Activated naive CD8-positive, alpha-beta T cell (primary cell): ENCODE measurements at regions not wholly inside any gene's neighbourhood (a gene's known extent, or its start where the extent isn't known, plus 50 kb on each side); places are given as distances from the start of the nearest gene placed in this dataset.

Experiments
- H3K27ac Mint-ChIP-seq: one replicate; pipeline ENCODE4 v1.8.0; 2021; ENCODE audit warnings: mixed read lengths
- H3K27me3 Mint-ChIP-seq: one replicate; pipeline ENCODE4 v1.8.0; 2021; ENCODE audit warnings: mixed read lengths
- H3K36me3 Mint-ChIP-seq: one replicate; pipeline ENCODE4 v1.8.0; 2021; ENCODE audit warnings: mixed read lengths
- H3K4me1 Mint-ChIP-seq: one replicate; pipeline ENCODE4 v1.8.0; 2021; ENCODE audit warnings: low read depth, mixed read lengths
- H3K4me3 Mint-ChIP-seq: one replicate; pipeline ENCODE4 v1.8.0; 2021; ENCODE audit warnings: mild to moderate bottlenecking, mixed read lengths
- H3K9me3 Mint-ChIP-seq: one replicate; pipeline ENCODE4 v1.8.0; 2021; ENCODE audit warnings: low read depth, mixed read lengths

- Mint-ChIP-seq H3K27me3 (no peaks in the 10 kb centered on the region), H3K36me3 (peaks cover 3% of the 10 kb centered on the region), H3K9me3 (no peaks in the 10 kb centered on the region), H3K4me3 (no peak overlapping the region), H3K4me1 (peaks cover 2% of the 10 kb centered on the region), H3K27ac (no peak overlapping the region)
Measured at GRCh38 chr6:110033101-110033500, 55.0 kb downstream of the GPR6 start.

DNA sequence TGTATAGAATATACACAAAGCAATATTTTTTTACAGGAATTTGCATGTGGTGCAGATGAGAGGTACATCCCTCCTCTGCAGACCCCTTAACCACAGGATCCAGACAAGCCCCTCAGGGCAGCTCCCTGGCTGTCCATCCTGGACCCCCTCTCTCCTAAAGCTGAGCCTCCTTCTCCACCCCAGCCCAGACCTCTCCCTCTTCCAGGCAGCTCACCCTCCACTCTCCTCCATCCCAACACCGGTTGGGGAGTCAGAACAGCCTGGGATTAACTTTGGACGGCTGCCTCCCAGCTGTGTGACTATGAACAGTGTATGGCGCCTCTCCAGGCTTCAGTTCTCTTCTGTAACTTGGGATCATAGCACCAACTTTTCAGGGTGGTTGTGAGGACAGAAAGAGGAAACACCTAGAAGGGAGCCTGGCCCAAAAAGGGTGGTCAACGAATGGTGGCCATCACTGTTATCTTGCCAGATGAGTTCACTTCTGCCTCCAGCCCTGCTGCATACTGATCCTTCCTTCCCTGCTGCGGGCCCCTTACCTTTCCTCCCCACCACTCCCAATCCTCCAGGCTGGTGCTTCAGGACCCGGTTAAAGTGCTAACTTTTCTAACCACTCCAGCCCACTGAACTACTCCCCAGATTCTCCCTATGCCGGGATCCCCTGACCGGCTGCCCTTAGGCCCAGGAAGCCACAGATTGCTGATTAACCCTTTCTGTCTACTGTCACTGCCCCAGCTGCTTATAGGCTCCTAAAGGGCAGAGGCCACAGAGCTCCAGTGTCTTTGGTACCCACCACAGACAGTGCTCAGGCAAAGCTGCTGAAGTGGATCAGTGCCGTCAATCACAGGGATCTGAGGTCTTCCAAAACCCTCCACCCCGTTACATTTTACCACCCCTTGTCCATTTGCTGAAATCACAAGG is 55.9 kb downstream of the GPR6 start:
- Mint-ChIP-seq H3K9me3 (no peaks in the 10 kb centered on the region), H3K36me3 (peaks cover 3% of the 10 kb centered on the region), H3K27ac (no peak overlapping the region), H3K4me3 (no peak overlapping the region), H3K4me1 (peaks cover 8% of the 10 kb centered on the region), H3K27me3 (no peaks in the 10 kb centered on the region)

DNA sequence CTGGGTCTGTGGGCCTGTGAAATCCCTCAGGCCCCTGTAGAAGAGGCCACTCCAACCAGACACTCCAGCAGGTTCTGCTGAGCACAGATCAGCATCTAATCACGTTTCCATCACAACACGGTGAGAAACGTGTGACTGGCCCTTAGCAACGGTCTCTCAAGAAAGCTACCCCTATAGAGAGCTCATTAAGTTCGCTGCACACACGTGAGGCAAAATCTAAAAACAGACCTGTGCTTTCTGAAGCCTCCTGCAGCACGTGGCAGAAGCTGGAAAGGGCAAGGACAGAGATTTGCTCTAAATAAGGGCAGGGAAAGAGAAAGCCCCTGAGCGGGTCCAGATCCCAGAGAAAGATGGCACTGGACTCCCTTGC is 56.5 kb downstream of the GPR6 start:
- Mint-ChIP-seq H3K4me1 (peaks cover 13% of the 10 kb centered on the region), H3K36me3 (peaks cover 3% of the 10 kb centered on the region), H3K27me3 (no peaks in the 10 kb centered on the region), H3K27ac (no peak overlapping the region), H3K9me3 (no peaks in the 10 kb centered on the region), H3K4me3 (no peak overlapping the region)

DNA sequence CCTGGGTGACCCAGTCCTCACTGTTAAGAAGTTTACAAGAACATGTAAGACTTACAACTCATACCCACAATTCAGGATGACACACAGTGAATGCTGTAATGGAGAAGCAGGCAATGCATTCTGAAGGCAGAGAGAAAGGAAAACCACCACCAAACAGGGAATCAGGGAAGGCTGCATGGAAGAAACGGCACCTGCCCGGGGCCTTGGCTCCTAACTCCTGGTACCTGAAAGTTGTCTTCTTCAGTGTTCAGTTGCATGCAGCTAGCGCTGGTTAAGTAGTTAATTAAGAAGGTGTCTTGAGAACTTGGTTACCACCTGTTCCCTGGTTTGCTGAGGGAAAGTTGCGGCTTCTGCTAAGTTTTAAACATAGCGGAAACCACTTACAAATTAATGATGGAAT is 57.2 kb downstream of the GPR6 start:
- no peak overlapping the region for H3K4me3 Mint-ChIP-seq
- H3K27ac Mint-ChIP-seq: no peak overlapping the region
- peaks cover 19% of the 10 kb centered on the region for H3K4me1 Mint-ChIP-seq
- H3K27me3 Mint-ChIP-seq: no peaks in the 10 kb centered on the region
- no peaks in the 10 kb centered on the region for H3K9me3 Mint-ChIP-seq
- peaks cover 3% of the 10 kb centered on the region for H3K36me3 Mint-ChIP-seq

DNA sequence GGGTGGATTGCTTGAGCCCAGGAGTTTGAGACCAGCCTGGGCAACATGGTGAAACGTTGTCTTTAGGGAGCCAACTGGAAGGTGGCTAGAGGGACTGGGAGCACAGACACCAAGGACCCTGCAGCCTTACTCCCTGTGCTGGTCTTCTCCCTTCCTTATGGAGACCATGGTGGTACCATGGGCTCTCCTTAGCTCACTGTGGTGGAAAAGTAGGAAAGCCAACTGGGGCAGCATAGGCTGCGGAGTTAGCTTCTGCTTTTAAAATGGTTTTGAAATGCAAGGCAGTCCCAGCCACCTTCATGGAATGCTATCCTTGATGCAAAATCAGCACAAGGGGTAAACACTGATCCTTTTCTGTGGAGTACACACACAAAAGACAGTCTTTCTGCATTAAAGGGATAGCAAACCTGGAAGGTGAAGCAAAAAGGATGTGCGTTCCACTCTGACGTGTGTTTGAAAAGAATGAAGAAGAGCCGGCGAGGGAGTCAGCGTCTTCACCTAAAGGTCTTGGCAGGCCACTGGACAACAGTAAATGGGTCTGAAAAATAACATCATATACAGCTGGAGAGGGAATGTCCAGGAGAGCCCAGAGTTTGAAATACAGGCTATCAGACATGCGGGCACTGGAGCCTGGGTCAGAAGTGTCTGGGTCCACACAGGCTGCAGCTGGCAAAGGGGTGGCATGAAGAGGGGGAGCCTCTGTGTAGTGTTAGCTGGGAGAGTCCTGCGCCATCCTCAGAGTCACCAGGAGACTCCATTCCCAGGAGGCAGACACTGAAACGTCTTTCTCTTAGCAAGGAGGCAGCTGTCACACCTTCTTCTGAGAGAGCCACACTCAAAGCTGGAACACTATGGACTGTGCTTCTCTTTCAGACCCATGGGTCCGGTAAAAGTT is 58.5 kb downstream of the GPR6 start:
- H3K27ac Mint-ChIP-seq: no peak overlapping the region
- H3K4me1 Mint-ChIP-seq: peaks cover 21% of the 10 kb centered on the region
- no peaks in the 10 kb centered on the region for H3K27me3 Mint-ChIP-seq
- H3K36me3 Mint-ChIP-seq: peaks cover 3% of the 10 kb centered on the region
- H3K4me3 Mint-ChIP-seq: no peak overlapping the region
- H3K9me3 Mint-ChIP-seq: no peaks in the 10 kb centered on the region

GRCh38 chr6:110037726-110038295 is 59.7 kb downstream of the GPR6 start:
- no peaks in the 10 kb centered on the region for H3K9me3 Mint-ChIP-seq
- H3K4me3 Mint-ChIP-seq: no peak overlapping the region
- peaks cover 21% of the 10 kb centered on the region for H3K4me1 Mint-ChIP-seq
- peaks cover 3% of the 10 kb centered on the region for H3K36me3 Mint-ChIP-seq
- H3K27ac Mint-ChIP-seq: no peak overlapping the region
- no peaks in the 10 kb centered on the region for H3K27me3 Mint-ChIP-seq

- Mint-ChIP-seq H3K4me1 (peaks cover 21% of the 10 kb centered on the region), H3K9me3 (no peaks in the 10 kb centered on the region), H3K36me3 (peaks cover 3% of the 10 kb centered on the region), H3K27ac (peak overlapping the region; percentile 96), H3K27me3 (no peaks in the 10 kb centered on the region), H3K4me3 (peak overlapping the region; percentile 89)
Measured at GRCh38 chr6:110039364-110039980, 61.4 kb downstream of the GPR6 start.

- Mint-ChIP-seq H3K4me1 (peaks cover 21% of the 10 kb centered on the region), H3K36me3 (peaks cover 3% of the 10 kb centered on the region), H3K4me3 (peak overlapping the region; percentile 89), H3K9me3 (no peaks in the 10 kb centered on the region), H3K27ac (peak overlapping the region; percentile 96), H3K27me3 (no peaks in the 10 kb centered on the region)
Measured at GRCh38 chr6:110039981-110040383, 61.9 kb downstream of the GPR6 start.

- no peak overlapping the region for H3K27ac Mint-ChIP-seq
- no peaks in the 10 kb centered on the region for H3K36me3 Mint-ChIP-seq
- peaks cover 21% of the 10 kb centered on the region for H3K4me1 Mint-ChIP-seq
- no peaks in the 10 kb centered on the region for H3K27me3 Mint-ChIP-seq
- H3K4me3 Mint-ChIP-seq: peak overlapping the region; percentile 55
- no peaks in the 10 kb centered on the region for H3K9me3 Mint-ChIP-seq
Measured at GRCh38 chr6:110040716-110041115, 62.6 kb downstream of the GPR6 start.

DNA sequence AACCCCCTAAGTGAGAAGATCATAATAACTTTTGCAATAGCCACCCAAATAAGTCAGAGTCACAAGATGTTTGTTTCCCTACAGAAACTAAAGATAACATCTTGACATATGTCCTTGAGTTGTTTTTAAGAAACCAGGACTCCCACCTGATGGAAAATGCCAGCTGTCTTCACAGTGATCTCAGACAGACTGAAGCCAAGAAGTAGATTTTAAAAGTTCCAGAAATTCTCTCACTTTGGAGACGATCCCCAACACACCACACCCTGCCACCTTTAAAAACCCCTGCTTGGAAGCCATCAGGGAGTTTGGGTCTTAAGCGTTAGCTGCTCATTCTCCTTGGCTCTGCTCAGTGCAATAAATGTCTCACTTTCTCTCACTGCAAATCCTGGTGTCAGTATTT is 63.0 kb downstream of the GPR6 start:
- Mint-ChIP-seq H3K9me3 (no peaks in the 10 kb centered on the region), H3K27ac (no peak overlapping the region), H3K27me3 (no peaks in the 10 kb centered on the region), H3K4me1 (peaks cover 21% of the 10 kb centered on the region), H3K4me3 (peak overlapping the region; percentile 55), H3K36me3 (no peaks in the 10 kb centered on the region)

GRCh38 chr6:110041830-110042229 is 63.7 kb downstream of the GPR6 start:
- no peaks in the 10 kb centered on the region for H3K36me3 Mint-ChIP-seq
- peaks cover 21% of the 10 kb centered on the region for H3K4me1 Mint-ChIP-seq
- H3K9me3 Mint-ChIP-seq: no peaks in the 10 kb centered on the region
- H3K27ac Mint-ChIP-seq: no peak overlapping the region
- no peak overlapping the region for H3K4me3 Mint-ChIP-seq
- no peaks in the 10 kb centered on the region for H3K27me3 Mint-ChIP-seq

GRCh38 chr6:110042670-110043296 is 64.7 kb downstream of the GPR6 start:
- Mint-ChIP-seq H3K27me3 (no peaks in the 10 kb centered on the region), H3K27ac (no peak overlapping the region), H3K9me3 (no peaks in the 10 kb centered on the region), H3K4me1 (peaks cover 21% of the 10 kb centered on the region), H3K4me3 (no peak overlapping the region), H3K36me3 (no peaks in the 10 kb centered on the region)

GRCh38 chr6:110043366-110043994 is 65.4 kb downstream of the GPR6 start:
- H3K4me1 Mint-ChIP-seq: peaks cover 17% of the 10 kb centered on the region
- H3K27ac Mint-ChIP-seq: no peak overlapping the region
- no peak overlapping the region for H3K4me3 Mint-ChIP-seq

DNA sequence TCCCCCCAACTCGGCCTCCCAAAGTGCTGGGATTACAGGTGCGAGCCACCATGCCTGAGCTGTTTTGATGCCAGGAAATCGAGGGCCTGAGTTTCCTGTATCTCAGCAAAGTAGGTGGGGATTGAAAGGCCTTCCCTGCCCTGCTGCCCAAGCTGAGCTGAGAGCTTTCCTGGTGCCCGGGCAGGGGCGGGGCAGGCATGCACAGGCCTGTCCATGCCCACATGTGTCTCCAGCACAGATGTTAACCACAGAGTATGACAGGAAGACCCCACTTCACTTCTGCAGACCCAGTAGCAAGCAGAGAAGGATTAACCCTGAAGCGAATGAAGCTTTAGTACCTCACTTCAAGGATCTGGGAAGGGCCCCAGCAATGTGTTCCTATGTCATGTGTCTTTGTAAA is 66.0 kb downstream of the GPR6 start:
- no peaks in the 10 kb centered on the region for H3K36me3 Mint-ChIP-seq
- H3K4me1 Mint-ChIP-seq: peaks cover 13% of the 10 kb centered on the region
- no peak overlapping the region for H3K27ac Mint-ChIP-seq
- H3K4me3 Mint-ChIP-seq: no peak overlapping the region
- no peaks in the 10 kb centered on the region for H3K9me3 Mint-ChIP-seq
- H3K27me3 Mint-ChIP-seq: no peaks in the 10 kb centered on the region

More at GRCh38 chr6:110043366-110043994, 65.4 kb downstream of the GPR6 start:
- no peaks in the 10 kb centered on the region for H3K9me3 Mint-ChIP-seq
- no peaks in the 10 kb centered on the region for H3K27me3 Mint-ChIP-seq
- H3K36me3 Mint-ChIP-seq: no peaks in the 10 kb centered on the region
